Right renal pelvis (tissue), 4 donors: ENCODE measurements at regions not wholly inside any gene's neighbourhood (a gene's known extent, or its start where the extent isn't known, plus 50 kb on each side); places are given as distances from the start of the nearest gene placed in this dataset.

Experiments
- DNase-seq, 4 donors: peaks; one replicate each; pipeline ENCODE4 v3.0.0-alpha.2; 2013; ENCODE audit warnings: low read depth in 4 of 4, low spot score in 3 of 4, missing footprints in 1 of 4

DNA sequence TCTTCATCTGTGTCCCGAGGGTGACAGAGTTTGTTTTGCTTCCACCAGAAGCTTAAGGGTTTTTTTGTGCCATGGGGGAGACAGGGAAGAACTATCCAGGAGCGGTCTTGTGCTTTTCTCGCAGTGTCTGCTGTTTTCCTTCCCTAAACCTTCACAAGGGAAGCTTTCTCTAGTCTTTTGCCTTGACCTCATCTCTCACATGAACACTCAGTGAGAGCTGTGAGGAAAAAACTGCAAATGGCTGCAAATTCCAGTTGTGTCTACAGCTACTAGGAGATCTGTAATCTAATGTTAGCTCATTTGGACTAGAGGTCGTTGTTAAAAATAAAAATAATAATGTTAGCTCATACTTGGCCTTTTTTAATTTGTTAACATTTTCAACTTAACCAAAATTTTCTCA, 264.7 kb upstream of the SESN3 start:
- no peak for DNase-seq

GRCh38 chr11:95494856-95495255, 263.9 kb upstream of the SESN3 start:
- DNase-seq, result no peak

DNA sequence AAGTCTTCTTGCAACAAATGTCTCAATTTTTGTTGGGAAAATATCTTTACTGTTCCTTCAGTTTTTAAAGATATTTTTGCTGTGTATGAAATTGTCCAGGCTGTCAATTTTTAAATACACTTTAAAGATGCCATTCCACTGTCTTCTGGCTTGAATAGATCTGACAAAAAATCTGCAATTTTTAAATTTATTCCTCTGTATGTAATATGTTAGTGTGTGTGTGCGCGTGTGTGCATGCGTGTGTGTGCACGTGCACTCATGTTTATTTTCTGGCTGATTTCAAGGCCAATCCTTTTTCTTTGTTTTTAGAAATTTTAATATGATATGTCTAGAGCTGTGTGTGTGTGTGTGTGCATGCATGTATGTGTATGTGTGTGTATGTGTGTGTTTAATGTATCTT, 263.2 kb upstream of the SESN3 start:
- DNase-seq, result no peak

GRCh38 chr11:95490625-95491024, 259.6 kb upstream of the SESN3 start:
- DNase-seq, result no peak

GRCh38 chr11:95487938-95488337, 256.9 kb upstream of the SESN3 start:
- DNase-seq, result no peak

DNA sequence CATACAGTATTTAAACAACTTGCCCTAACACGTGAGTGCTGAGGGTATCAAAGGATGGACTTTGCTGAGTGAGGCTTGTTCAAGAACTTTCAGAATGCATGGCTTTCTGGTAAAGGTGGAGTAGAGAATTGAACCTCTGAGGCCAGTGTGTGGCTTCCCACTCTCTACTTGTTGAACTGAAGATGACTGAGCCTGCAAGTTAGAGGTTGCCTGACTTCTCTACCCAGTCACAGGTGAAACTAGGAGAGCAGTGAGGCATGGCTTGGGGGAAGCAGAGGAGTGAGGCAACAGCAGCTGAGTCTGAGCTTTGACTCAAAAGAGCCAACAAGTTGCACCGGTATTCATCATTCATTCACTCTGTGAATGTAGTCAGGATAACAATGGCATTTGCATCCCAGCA, 256.4 kb upstream of the SESN3 start:
- DNase-seq, result no peak

DNA sequence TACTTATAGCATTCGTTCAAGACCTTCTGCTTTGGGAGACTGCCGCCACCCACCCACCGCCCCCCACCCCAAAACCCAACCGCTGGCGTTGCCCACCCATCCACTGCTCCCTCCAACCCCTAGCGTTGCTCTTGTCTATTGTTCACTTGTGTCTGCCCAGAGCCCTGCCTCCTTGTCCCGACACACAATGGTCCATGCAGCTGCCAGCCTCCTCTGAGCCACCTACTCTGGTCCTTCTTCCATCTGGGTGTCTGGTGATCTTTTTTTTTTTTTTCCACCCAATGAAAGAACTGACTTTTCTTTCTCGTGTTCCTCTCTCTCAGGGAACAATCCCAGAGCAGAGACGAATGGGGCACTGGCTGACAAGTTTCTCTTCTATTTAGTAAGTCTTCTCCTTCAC, 256.0 kb upstream of the SESN3 start:
- no peak for DNase-seq

GRCh38 chr11:95486466-95486865, 255.5 kb upstream of the SESN3 start:
- no peak for DNase-seq

GRCh38 chr11:95485115-95485900, 254.3 kb upstream of the SESN3 start:
- DNase-seq, result no peak

DNA sequence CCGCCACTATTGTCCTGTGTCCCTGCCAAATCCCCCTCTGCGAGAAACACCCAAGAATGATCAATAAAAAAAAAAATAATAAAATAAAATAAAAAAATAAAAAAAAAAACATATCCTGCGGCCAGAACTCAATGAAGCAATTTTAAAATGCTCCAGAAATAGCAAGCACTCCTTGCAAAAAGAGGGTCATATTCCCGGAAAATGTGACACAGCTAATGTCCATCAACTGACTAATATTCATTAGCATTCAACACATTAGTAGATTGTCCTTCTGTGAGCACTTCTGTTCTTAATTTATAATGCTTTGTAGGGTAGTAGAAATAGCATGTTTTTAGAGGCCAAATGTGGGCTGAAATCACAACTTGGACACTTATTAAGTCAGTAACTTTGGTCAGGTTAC, 252.3 kb upstream of the SESN3 start:
- DNase-seq, result no peak

DNA sequence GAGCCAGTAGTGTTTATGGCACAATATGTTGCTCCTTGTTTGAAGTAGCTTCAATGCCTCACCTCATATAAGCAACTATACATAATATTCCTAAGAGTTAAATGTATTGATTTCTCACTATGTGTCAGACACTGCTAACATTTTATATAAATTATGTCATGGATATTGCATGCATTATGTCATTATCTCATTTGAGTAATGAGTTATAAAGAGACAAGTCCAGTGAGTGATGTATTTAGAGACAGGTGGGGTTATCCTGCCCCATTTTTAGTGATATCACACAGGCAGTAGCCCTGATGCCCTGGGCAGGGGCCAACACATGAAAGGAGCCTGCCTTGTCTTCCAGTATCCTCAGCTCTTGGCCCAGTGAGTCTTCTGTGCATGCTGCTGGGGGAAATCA, 247.0 kb upstream of the SESN3 start:
- no peak for DNase-seq

DNA sequence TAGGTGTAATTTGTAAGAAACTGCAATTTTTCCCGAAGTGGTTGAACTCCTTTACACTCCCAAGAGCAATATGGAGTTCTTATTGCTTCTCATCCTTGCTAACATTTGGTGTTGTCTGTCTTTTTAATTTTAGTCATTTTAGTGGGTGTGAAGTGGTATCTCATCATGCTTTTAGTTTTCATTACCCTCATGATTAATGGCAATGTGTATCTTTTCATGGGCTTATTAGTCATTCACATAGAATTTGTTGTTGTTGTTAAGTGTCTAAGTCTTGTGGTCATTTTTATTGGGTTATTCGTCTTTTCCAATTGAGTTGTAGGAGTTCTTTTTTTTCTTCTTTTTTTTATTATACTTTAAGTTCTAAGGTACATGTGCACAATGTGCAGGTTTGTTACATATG, 238.3 kb upstream of the SESN3 start:
- DNase-seq, result no peak

- DNase-seq, result no peak
Measured at GRCh38 chr11:95466416-95466815, 235.4 kb upstream of the SESN3 start.

DNA sequence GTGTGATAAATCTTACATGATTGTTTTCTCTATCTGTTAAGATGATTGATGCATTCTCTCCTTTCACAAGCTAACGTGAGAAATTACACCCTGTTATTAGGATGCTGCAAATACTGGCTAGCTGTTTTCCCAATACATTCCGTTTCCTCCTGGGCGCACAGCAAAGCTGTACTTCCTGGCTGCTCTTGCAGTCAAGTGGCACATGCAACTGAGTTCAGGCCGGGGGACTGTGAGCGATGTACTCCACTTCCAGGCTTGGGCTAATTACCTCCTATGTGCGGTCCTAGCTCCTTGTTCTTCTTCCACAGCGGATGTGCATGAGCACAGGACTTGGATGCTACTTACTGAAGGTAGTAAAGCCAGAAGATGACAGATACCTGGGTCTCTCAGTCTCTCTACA, 234.9 kb upstream of the SESN3 start:
- DNase-seq, result no peak

- no peak for DNase-seq
Measured at GRCh38 chr11:95461858-95462257, 230.9 kb upstream of the SESN3 start.

- DNase-seq, result no peak
Measured at GRCh38 chr11:95461348-95461747, 230.3 kb upstream of the SESN3 start.

GRCh38 chr11:95459291-95460042, 228.5 kb upstream of the SESN3 start:
- DNase-seq, result peak in 2 of 4 donors; percentile 22 to 25

GRCh38 chr11:95456714-95457491, 225.9 kb upstream of the SESN3 start:
- DNase-seq, result no peak

GRCh38 chr11:95455228-95455970, 224.4 kb upstream of the SESN3 start:
- DNase-seq, result no peak

- no peak for DNase-seq
Measured at GRCh38 chr11:95453616-95454171, 222.7 kb upstream of the SESN3 start.
